Dedifferentiated amniotic fluid mesenchymal stem cell (primary cell): ENCODE measurements at regions not wholly inside any gene's neighbourhood (a gene's known extent, or its start where the extent isn't known, plus 50 kb on each side); places are given as distances from the start of the nearest gene placed in this dataset.
"Not testable (repeated sequence)": the region's sequence is repeated elsewhere in the genome, so short reads cannot be mapped to it uniquely, and the experiment has no call there.

Experiments used
- DNase-seq: peaks from one replicate; pipeline ENCODE4 v3.0.0-alpha.2; 2016; ENCODE audit errors: extremely low spot score

DNA sequence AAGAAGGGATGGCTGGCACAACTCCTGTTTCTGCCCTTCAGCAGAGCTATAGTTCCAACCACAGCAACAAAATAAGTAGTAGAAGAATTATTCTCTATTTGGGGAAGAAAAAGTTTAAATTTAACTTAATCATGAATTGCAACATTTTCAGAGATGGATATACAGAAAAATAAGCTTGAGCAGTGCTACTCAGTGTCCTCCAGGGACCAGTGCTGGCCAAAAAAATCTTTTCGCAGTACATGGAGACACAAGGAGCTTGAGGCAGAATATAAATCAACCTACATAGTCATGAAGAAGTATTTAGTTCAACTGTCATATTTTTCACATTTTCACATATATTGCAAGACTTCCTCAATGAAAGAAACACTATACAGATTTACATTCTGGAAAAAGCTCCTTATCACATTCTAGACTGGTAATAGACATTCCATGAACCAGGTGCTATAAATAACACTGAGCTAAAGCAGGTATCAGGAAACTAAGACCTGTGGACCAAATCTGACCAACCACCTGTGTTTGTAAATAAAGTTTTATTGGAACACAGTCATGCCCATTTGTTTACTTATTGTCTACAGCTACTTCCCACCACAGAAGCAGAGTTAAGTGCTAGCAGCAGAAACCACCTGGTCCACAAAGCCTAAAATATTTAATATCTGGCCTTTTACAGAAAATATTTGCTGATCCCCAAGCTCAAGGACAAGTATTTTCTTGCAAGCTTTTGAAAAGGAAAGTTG, 101.9 kb downstream of the RGS21 start:
- DNase-seq: no peak

DNA sequence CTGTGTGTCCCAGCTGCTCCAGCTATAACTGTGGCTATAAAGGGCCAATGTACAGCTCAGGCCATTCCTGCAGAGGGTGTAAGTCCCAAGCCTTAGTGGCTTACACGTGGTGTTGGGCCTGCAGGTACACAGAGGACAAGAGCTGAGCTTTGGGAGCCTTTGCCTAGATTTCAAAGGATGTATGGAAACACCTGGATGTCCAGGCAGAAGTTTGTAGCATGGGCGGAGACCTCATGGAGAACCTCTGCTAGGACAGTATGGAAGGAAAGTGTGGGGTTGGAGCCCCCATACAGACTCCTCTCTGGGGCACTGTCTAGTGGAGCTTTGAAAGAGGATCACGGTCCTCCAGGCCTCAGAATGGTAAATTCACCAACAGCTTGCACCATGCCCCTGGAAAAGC, 113.9 kb downstream of the RGS21 start:
- DNase-seq: no peak

DNA sequence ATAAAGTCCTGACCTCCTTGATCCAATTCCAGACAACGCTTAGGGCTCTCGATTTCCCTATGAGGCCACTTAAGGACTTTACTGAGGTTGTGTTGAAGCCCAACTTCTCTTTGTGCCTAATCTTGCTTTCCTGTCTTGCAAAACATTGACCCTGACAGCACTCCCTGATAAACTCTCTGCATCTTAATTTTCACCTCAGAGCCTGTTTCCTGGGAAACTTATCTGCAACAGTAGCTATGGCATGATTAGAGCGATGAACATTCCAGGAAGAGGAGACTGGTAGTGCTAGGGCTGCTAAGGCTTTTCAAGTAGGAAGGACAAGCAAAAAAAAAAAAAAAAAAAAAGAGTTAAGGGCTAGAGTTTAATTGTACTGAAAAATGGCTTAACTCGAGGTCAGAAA, 118.9 kb downstream of the RGS21 start:
- no peak for DNase-seq

DNA sequence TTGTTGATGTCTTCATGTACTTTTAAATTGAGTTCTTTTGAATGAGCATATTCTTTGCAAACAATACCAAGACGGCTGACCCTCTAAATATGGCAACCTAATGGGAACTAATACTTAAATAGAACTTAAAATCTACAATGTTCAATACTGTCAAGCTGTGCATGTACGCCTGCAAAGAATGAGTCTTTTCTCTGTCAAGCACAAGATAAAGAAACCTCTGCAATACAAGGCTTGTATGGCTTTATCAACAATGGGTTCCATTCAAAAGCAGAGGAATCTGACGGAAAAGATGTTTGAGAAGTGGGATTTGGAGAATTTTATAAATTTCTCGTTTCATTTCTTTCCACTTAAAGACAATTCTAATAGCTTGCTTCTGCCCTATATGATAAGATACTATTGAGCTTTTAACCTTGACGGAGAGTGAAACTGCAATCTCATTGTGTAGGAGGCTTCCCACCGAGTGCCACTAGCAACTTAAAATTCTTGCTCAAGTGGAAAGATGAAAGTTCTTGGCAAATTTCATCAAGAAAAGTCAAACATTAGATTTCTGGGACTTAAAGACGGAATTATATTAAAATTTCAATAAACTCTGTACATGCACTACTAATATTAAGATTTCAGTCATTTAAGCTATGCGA, 119.8 kb downstream of the RGS21 start:
- DNase-seq: no peak

DNA sequence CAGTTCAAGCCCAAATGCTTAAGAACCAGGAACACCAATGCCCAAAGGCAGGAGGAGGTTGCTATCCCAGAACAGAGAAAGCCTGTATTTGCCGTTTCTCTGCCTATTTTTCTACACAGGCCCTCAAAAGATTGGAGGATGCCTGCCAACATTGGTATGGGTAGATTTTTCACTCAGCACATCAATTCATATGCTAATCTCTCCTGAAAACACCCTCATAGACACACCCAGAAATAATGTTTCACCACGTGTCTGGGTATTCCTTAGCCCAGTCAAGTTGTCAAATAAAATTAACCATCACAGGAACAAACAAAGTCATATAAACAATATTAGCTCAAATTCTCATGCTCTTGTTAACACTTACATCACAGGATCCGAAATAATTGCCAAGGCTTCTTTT, 121.9 kb downstream of the RGS21 start:
- DNase-seq: no peak

DNA sequence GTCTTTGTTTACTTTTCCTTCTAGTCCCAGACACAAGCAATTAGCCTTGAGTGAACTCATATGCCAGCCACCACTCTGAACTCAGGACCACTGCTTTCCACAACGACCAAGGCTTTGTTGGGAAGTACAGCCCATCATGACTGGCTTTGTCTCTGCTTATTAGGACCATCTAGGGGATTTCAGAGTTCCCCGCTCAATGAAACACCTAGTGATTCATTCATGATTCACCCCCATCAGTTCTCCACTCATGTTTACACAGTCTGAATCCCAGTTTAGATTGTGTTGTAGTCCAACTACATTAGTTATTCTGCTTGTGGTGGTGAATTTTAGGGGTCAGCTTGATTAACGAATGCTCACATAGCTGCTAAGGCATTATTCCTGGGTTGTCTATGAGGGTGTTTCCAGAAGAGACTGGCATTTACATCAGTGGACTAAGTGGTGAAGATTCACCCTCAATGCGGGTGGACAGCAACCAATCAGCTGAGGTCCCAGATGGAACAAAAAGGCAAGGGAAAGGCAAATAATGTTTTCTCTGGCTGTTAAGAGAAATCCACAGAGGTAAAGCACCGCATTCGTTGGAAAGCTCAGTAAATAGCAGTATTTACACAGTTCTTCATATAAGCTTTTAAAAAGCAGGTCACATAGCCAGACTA, 122.7 kb downstream of the RGS21 start:
- peak; percentile 39 for DNase-seq

DNA sequence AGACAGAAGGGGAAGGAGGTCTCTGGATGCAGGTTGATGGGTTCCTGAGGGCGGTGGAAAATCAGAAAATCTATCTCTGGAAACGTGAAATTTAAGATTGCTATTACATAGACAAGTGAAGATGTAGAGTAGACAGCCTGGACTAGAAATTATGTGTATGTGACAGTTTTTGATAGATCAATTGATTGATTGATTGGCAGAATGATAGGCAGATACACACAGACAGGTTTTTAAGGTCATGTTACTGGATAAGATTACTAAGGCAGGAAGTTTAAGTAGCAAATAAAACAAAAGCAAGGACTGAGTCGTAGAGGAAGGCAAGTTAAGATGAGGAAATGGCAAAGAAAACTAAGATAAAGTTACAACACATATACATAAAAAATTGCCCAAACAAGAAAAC, 124.7 kb downstream of the RGS21 start:
- no peak for DNase-seq

DNA sequence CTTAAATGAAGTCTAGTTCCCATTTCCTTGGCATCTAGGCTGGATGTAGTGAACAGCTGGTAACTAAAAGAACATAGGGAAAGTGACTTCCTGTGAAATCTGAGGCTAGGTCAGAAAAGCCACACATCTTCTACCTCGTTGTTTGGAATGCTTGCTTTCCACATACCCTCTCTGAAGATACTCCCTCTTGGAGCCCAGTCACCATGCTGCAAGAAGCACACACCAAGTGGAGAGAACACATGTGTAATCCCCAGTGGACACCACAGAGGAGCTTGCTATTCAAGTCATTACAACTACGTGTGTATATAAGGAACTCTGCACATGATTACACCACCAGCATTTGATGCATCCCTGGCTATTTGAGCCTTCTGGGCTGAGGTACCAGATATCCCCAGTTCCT, 125.9 kb downstream of the RGS21 start:
- DNase-seq: no peak

DNA sequence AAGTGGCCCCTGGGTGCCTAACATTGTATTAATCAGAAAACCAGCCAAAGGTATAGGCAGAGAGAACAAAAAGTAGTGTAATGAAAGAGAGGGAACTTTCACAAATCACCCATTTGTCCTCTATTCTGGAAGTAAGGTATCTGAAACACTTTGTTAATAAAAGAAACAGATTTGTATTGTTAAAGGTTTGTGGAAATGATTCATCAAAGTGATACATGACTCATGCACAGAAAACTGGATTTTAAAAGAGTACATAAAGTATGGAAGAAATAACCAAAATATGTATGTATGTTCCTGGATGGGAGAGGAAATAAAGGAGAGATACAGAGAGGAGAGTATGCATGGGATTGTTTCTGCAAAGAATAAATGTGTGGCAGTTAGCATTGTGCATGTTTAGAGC, 126.8 kb downstream of the RGS21 start:
- no peak for DNase-seq

DNA sequence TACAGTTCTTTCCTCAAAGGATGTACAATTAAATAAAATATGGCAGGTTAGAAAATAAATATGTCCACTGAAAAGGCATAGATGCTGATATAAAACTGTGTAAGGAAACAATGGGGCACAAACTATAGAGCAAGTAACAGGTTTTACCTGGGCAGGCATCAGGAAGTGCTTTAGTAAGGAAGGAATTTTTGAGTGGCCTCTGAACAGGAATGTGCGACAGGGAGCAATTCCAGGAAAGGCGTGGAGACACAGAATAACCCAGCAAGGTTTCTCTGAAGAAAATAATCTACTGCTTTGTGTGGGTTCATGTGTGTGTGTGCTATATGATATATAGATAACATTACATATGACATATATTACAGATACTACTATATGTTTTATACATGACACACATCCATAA, 128.4 kb downstream of the RGS21 start:
- no peak for DNase-seq

DNA sequence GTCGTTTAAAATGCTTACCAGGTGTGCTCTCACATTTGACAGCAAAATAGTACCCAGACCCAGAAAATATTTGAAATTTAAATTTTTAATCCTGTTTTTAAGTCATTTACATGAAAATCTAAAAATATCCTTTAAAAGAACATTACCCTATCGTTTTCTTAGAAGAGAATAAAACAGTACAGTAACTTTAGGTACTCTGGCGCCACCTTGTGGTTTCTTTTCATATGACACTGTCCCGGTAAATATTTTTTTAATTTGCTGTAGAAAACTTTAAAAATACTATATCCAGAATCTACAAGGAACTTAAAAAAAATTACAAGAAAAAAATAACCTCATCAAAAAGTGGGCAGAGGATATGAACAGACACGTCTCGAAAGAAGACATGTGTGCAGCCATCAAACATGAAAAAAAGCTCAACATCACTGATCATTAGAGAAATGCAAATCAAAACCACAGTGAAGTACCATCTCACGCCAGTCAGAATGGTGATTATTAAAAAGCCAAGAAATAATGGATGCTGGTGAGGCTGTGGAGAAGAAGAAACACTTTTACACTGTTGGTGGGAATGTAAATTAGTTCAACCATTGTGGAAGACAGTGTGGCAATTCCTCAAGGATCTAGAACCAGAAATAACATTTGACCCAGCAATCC, 129.2 kb downstream of the RGS21 start:
- peak; percentile 70 for DNase-seq

DNA sequence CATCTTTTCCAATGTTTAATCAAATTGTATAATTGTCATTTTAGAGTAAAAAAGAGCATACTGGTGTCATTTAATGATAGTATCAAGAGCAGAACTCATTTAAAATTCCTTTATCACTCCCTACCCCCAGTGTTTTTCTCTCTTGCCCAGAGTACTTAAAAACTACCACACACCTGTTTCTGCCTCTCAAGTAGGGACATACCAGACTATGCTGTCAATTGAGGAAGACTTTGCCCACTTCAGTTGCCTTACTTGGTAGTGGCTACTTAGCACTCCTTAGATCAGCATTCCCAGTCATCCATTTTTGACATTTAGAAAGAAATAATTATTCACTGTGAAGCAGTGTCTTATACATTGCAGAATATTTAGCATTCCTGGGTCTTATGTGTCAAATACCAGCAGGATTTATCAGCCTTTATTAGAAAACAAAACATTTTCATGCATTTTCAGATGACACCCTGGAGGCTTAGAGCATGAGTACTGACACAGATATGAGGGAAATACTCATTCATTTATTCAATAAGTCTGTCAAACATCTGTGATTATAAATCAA, 127.5 kb upstream of the RGS1 start:
- no peak for DNase-seq

DNA sequence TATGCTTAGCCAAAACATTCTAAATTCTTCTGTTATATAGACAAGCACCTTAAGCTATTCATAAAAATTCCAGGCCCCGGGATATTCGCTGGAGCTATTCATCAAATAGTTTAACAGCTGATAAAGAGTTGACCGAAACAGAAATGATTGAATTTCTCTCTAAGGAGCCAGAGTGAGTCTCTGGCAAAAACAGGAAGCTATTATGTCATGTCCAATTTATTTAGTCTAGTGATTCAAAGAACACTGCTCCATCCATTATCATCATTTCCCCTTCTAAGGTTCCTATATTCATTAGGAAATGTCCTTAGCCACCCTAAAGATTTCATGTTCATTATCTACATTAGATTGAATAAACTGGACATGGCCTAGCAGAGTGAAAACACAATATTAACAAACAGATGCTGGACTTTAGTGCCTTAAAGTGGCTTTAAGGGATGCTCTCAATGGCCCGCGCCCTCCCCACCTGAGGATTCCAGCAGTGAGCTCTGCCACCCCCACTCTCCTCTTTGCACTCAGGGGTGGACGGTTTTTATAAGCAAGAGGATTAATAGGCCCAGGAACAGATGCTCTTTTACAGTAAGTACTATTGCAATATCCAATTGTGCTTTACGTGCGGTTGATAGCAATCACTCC, 122.1 kb upstream of the RGS1 start:
- DNase-seq: no peak

DNA sequence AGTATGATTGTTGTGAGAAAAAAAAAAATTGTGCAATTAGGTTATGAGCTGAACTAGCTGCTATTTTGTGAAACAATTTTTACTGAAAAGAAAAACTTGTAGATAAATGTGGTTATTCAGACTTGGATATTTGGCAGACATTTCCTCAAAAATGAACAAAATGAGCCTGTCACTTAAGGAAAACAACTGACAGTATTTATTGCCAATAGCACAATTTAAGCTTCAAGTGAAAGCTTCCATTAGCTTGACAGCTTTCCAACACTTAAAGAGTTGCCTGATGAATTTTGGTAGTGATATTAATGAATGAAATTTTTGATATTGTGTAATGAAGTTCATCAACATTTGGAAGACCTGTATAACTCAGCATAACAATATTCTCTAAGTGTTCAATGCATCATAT, 116.1 kb upstream of the RGS1 start:
- DNase-seq: no peak

DNA sequence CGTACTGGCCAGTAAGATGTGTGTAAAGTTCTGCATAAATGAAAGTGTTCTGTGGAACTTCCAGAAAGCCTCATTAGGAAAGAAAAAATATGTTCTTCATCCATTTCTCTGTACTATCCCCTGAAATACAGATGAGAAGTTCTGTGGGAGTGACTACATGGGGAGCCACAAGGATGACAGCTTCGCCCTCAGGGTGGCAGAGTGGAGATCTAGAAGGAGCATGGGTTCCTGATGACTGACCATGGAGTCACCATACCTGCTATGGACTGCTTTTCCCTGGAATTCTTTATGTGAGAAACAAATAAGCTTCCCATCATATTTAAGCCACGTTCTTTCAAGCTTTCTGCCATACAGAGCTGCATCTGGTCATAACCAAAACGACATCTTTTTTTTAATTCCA, 113.9 kb upstream of the RGS1 start:
- DNase-seq: no peak

DNA sequence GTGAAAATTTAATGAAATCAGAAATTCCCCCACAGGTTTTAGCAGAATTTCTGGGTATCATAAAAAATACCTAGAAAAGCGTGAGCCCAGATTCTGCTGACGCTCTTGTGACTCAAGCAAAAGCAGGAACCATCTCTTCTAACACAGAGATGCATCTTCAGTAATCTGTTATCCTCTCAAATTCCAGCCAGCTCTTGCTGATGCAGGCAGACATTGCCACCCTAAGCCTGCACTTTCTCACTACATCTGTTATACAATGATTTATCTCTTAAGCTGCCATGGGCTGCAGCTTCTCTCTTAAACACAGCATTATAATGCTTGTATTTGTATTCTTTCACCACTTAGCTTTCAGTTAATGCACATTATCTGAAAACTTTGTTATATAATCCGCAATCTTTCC, 113.0 kb upstream of the RGS1 start:
- DNase-seq: no peak

DNA sequence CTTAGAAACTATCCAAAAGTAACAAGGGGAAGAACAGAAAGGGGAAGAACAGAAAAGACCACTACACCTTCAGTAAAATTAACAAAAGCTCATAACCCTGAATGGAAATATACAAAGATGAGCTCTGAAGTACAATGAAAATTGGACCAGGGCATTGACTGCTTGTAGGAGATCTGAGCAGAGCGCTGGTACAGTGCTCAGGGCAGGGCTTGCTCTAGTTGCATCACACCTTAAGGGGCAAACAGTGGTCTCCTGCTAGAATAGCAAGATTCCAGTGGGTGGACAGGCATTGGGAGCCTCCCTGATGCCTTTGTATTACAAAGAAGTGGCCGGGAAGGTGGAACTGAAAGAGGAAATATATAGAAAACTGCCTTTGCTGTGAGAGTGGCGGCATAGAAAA, 111.9 kb upstream of the RGS1 start:
- no peak for DNase-seq

DNA sequence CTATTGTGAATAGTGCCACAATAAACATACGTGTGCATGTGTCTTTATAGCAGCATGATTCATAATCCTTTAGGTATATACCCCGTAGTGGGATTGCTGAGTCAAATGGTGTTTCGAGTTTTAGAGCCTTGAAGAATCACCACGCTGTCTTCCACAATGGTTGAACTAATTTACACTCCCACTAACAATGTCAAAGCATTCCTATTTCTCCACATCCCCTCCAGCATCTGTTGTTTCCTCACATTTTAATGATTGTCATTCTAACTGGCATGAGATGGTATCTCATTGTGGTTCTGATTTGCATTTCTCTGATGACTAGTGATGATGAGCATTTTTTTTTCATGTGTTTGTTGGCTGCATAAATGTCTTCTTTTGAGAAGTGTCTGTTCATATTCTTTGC, 110.4 kb upstream of the RGS1 start:
- DNase-seq: not testable (repeated sequence)

DNA sequence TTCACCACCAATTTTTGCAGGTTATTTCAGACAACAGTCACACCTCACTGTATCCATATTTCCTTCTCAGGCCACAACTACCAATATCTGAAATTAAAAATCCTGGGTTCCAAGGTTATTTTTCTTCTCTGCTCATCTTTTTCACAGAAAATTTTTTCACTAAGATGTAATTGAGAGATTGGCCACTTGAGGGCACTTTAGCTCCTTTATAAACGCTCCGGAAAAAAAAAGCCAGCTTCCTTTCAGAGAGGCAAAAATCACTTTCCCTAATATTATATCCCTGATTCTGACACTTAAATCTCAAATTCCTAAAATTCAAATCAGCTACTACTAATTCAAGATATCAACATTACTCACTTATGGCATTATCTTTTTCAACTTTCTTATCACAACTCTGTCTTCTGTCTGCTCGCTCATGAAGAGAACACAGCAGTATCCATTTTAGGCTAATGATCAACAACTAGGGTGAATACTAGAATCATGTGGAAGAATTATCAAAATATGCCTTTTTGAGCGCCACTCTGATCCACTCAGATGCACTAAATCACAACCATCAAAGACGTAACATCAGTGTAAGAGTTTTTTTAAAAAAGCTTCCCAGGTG, 101.4 kb upstream of the RGS1 start:
- DNase-seq: peak; percentile 54

DNA sequence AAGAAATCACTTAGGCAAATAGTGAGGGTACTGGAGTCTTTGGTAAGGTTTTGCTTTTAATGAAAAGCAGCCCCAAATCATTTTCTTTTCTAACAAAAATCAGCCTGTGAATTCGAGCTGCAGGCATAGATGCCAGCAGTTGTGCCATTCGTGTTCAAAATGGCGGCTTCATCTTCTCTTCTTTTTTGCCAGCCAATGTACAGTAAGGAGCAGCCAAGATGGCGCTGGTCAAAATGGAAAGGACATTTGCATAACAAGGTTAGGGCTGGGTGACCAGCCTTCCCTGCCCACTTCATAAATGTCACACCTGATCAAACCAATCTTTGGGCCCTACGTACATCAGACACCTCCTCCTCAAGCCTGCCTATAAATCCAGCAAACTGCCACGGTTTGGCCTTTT, 100.2 kb upstream of the RGS1 start:
- no peak for DNase-seq

DNA sequence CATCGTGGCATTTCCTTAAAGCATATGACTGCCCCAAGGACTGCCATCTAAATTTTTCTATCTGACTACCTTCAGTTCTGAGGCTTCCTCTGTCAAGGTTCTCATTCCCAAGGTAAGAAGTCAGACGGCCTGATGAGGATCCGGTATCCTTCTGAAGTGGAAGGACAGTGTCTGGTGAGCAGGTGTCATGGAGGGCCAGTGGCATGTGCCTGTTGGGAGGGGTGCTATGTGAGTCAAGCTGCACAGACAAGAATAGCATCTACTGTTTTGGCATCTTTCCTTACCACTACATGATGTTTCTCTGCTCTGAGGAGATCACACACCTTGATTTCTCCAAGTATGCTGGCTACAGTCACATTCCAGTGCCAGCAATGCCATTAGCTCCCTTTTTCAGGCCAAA, 99.6 kb upstream of the RGS1 start:
- DNase-seq: no peak
